ENCODE measurements at regions not wholly inside any gene's neighbourhood (a gene's known extent, or its start where the extent isn't known, plus 50 kb on each side); places are given as distances from the start of the nearest gene placed in this dataset.

GRCh38 chr22:23522623-23523251 lies 57.4 kb downstream of the IGLL1 start:
- DNase-seq (ENCODE audit: low read depth): no peak

GRCh38 chr22:23521441-23522113 lies 58.5 kb downstream of the IGLL1 start:
- peak; percentile 43 for DNase-seq (ENCODE audit: low read depth)

DNA sequence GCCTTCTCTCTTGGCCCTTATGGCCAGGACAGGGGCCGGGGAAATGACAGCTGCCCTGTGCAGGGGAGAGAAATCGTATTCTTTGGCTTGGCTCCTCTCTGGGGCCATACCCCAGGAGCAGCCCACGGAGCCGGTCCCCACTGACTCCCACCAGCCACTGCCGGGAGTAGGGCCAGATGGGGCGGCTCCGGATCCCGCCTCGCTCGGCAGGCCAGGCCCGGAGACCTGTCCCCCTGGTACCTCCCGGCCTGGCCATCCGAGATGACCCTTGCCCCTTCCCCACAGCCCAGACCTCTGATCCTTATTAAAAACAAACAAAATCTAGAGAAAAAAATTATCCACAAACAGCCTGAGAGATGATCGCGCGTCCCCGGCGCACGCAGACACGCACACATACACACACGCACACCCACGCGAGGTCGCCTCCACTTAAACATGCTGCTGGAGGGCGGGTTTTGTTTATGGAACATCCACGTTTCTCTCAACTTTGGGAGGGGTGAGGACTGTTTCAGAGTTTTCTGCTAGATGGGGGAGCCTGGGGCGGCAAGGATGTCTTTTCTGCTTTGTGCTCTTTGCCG lies 59.1 kb downstream of the IGLL1 start:
- no peak for DNase-seq (ENCODE audit: low read depth)

DNA sequence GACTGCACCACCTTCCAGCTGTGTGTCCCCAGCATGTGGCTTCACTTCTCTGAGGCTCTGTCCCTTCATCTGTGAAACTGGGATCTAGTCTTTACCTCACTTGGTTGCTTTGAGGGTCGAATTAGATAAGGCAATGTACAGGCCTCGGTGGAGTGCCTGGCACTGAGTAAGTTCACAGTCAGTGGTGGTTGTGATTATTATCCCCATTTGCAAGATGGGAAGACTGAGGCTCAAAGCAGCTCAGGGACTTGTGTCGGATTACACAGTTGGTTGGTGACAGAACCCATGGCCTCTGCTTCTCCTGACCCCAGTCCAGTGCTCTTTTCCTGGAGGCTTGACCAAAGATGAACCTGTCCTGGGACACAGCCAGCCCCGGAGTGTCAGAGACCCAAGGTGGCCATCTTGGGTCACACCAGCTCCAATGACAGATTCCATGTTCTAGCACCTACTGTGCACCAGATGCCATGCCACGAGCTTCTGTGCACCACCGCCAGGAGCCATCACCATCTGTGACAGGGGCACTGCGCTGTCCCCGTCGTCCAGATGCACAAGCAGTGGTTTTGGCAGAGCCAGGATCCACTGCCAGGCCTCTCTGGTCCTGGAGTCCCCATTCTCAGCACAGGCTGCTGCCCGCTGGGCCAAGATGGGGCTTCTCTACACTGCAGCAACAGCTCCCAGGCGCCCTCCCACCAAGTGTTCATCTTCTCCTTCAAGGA lies 60.5 kb downstream of the IGLL1 start:
- no peak for DNase-seq (ENCODE audit: low read depth)

- DNase-seq (ENCODE audit: low read depth): no peak
These were observed 61.5 kb downstream of the IGLL1 start for GRCh38 chr22:23518376-23519187.

GRCh38 chr22:23517804-23518375 lies 62.2 kb downstream of the IGLL1 start:
- no peak for DNase-seq (ENCODE audit: low read depth)

DNA sequence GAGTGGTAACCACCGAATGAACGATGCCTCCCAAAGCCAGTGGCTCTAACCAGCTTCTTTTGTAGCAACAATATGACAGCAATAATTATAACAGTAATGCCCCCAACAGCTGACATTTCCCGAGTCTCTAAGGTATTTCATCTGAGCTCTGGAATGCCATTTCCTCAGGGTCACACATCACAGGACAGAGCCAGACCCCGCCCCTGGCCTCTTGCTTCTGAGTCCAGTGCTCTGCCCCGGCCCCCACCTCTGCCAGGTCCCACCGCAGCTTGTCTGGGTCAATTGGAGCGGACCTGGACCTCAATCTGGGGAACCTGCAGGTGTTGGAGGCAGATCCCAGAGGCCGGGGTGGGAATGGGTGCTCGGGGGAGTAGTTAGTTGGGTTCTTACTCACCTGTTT lies 63.8 kb downstream of the IGLL1 start:
- DNase-seq (ENCODE audit: low read depth): no peak

DNA sequence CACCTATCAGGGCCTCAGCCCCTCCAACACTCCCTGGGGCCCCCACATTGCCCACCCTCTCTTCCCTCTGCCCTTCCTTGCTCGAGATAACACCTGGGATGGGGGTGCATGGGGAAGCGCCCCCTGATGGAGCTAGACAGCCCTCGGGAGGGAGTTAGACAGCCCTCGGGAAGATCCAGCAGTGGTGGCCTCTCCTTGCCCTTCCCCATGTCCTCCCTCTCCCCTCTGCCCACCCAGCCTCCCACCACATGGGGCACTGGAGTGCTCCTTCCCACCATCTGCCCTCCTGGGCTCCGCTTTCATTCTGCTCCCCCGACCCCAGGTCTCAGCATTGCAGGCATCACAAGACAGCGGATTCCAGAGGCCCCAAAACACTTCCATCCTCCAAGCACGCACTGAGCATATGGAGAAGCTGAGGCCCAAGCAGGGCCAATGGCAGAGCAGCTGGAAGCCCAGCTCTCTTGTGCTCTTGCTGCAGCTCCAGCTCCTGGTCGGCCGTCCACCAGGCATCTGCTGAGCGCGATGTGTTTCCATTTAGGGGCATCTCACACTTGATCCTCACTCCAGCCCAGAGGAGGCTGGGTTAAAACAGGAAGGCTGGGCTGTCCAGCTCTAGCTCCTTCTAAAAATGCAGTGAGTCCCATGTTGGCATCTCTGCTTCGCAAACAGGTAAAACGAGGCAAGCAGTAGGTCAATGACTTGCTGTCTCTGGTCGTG lies 65.6 kb downstream of the IGLL1 start:
- no peak for DNase-seq (ENCODE audit: low read depth)

GRCh38 chr22:23513705-23514104 lies 66.4 kb downstream of the IGLL1 start:
- no peak for DNase-seq (ENCODE audit: low read depth)

DNA sequence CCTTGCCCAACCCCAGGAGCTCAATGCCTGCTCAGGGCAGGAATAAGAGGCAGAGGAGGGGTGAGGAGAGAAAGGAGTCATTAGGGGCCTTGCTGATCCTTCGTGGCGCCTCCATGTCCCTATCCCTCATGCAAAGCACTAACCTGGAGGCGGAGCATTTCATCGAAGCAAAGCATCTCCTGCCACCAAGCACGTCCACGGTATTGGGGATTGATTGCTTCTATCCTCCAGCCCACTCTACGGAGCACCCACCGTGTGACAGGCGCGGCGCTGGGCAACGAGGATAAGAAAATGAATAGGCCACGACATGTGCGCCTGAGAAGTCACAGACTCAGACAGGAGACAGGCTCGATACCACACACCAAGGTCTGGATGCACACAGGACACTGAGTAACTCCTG lies 67.0 kb downstream of the IGLL1 start:
- DNase-seq (ENCODE audit: low read depth): no peak

GRCh38 chr22:23512721-23513120 lies 67.4 kb downstream of the IGLL1 start:
- DNase-seq (ENCODE audit: low read depth): no peak

GRCh38 chr22:23512348-23512705 lies 67.8 kb downstream of the IGLL1 start:
- no peak for DNase-seq (ENCODE audit: low read depth)

DNA sequence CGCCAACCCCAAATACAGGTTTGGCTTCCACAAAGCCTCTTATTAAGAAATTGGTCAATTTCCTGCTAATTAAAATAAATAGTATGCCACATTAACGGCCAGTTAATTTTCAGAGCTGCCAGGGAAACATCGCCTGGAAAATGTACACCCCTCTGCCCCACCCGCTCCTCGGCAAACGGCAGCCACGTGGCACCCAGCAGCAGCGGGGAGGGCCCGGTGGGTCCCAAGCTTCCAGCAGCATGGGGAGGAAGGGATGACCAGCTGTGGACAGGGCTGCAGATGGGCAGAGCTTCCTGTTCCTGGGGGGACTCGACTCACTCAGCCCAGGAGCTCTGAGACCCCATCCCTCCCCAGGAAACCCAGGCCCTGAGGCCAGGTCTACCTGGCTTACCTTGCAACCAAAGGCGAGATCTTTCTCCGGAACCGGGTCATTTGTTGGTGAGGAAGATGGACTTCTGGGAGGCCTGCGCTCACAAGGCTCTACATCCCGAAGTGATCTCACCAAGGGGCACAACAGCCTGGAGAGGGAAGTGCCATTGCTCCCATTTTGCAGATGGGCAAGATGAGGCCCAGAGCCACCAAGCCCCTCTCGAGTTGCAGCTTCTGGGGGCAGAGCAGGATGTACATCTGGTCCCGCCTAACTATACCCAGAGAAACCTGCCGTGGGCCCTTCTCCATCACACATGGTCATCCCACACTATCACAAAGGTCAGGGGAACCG lies 68.3 kb downstream of the IGLL1 start:
- DNase-seq (ENCODE audit: low read depth): no peak

DNA sequence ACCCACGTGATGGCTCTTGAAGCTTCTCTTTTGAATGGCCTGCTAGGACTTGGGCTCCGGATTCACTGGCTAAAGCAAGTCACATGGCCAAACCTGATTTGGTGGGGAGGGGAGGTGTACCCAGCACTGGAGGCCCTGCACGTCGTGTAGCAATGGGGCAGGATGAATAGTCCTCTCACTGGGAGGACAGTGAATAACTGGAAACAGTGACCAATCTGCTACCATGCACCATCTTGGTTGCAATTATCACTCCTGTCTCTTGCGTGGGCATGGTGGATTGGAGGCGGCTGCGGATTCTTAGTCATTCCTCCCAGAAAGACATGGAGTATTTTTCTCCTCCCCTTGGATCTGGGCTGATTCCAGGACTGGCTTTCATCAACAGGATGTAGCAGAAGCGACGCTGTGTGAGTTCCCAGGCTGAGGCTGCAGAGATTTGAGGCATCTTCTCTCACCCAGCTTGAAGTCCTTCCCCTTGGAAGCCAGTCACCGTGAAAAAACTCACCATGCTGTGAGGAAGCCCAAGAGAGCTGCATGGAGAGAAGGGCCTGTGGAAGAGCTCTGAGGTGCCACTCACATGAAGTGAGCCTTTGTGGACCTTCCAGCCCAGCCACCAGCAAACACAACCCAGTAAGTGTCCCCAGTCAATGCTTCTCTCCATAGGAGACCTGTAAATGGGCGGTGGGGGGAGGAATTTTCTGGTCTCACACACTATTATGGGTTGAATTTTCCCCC lies 70.4 kb downstream of the IGLL1 start:
- DNase-seq (ENCODE audit: low read depth): no peak

- no peak for DNase-seq (ENCODE audit: low read depth)
These were observed 75.6 kb downstream of the IGLL1 start for GRCh38 chr22:23504516-23504915.

DNA sequence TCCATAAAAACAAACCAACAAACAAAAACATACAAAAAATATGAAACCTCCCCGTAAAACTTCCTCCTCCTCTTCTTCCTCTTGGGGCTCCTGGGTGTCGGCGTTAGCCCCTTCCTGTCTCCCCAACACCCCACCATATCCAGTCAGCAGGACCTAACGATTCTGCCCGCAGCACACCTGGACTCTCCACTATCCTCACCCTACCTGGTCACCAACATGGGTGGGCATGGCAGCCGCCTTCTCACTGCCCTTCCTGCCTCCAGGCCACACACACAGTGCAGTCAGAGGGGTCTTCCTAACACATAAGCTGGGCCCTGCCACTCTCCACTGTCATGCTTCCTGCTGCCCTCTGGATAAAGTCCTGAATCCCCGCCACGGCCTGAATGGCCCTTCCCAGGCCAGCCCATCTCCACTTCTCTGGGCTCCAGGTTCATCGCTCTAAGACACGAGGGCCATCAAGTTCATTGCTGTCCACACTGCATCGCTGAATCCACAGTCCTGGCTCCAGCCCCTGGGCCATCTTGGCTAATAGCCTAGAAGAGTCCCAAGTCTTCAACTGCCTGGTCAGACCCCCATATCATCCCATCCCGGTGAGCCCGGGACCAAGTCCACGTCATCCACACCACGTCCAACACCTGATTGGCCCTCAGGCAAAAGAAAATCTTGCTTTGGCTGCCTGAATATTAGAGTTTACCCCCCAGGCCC lies 76.2 kb downstream of the IGLL1 start:
- no peak for DNase-seq (ENCODE audit: low read depth)

GRCh38 chr22:23503142-23503541 lies 76.9 kb downstream of the IGLL1 start:
- no peak for DNase-seq (ENCODE audit: low read depth)

GRCh38 chr22:23501708-23502107 lies 78.4 kb downstream of the IGLL1 start:
- no peak for DNase-seq (ENCODE audit: low read depth)

GRCh38 chr22:23501261-23501619 lies 78.8 kb downstream of the IGLL1 start:
- no peak for DNase-seq (ENCODE audit: low read depth)

Measured in HS-5 (cell line).